IMR-90 (cell line): ENCODE measurements at regions not wholly inside any gene's neighbourhood (a gene's known extent, or its start where the extent isn't known, plus 50 kb on each side); places are given as distances from the start of the nearest gene placed in this dataset.

ENCODE experiments used
- ATAC-seq: fragments of 200-7000 bp; cut with Tn5 transposase; 2 replicates; pipeline ENCODE4 v1.9.1; 2020; ENCODE audit warnings: low read depth, mild to moderate bottlenecking, moderate library complexity
- BruUV-seq: library from RNA; stranded (reverse); fragments of 400-500 nt; replicated peaks from 2 replicates; lab custom pipeline; 2021; lab: Mats Ljungman, UMichigan
- CTCF ChIA-PET: fragments of 300-600 bp; formaldehyde crosslinking; extraction: SDS; loops from one replicate; lab custom pipeline; 2021; ENCODE audit warnings: antibody characterized with exemption; lab: Yijun Ruan, JAX
- POLR2A ChIA-PET: fragments of 300-600 bp; sonication (Branson Sonifier 250); formaldehyde crosslinking; loops from one replicate; lab custom pipeline; 2022; ENCODE audit warnings: antibody characterized with exemption; ENCODE audit not compliant: unreplicated experiment; lab: Charles Lee
- DNase-seq: peaks from one replicate; pipeline ENCODE4 v3.0.0; 2013
- H2AFZ ChIP-seq: replicated peaks from 2 replicates; pipeline ENCODE3; 2013; ENCODE audit warnings: low read length, mild to moderate bottlenecking; ENCODE audit not compliant: poor library complexity
- H2AK5ac ChIP-seq: 2 replicates; pipeline ENCODE4 v1.6.1; 2013; ENCODE audit warnings: low read depth, low read length, inconsistent platforms
- H2AK9ac ChIP-seq: replicated peaks from 2 replicates; pipeline ENCODE3; 2013; ENCODE audit warnings: mild to moderate bottlenecking, low read depth, low read length, moderate library complexity; ENCODE audit not compliant: poor library complexity
- H2BK120ac ChIP-seq: 2 replicates; pipeline ENCODE4 v1.6.1; 2013; ENCODE audit warnings: low read depth, low read length, inconsistent platforms
- H2BK15ac ChIP-seq: 3 replicates; pipeline ENCODE4 v1.6.1; 2013; ENCODE audit warnings: low read depth, low read length, inconsistent platforms
- H2BK20ac ChIP-seq: 2 replicates; pipeline ENCODE4 v1.6.1; 2013; ENCODE audit warnings: low read depth, mild to moderate bottlenecking, inconsistent platforms, low read length, moderate library complexity
- H2BK5ac ChIP-seq: 2 replicates; pipeline ENCODE4 v1.6.1; 2013; ENCODE audit warnings: mild to moderate bottlenecking, low read depth, low read length, inconsistent platforms; ENCODE audit not compliant: poor library complexity, severe bottlenecking
- H3K14ac ChIP-seq: replicated peaks from 2 replicates; pipeline ENCODE4 v1.6.1; 2013; ENCODE audit warnings: low read depth, low read length, inconsistent platforms
- H3K18ac ChIP-seq: 2 replicates; pipeline ENCODE4 v1.6.1; 2013; ENCODE audit warnings: low read depth, low read length, control low read depth
- H3K23ac ChIP-seq: 2 replicates; pipeline ENCODE4 v1.6.1; 2013; ENCODE audit warnings: low read depth, low read length, inconsistent platforms
- H3K27ac ChIP-seq: 2 replicates; pipeline ENCODE4 v1.5.1; 2013; ENCODE audit warnings: mild to moderate bottlenecking, control low read depth, low read length; ENCODE audit not compliant: insufficient read depth
- H3K27me3 ChIP-seq: 2 replicates; pipeline ENCODE4 v1.6.1; 2013; ENCODE audit warnings: low read length; ENCODE audit not compliant: control insufficient read depth, insufficient read depth
- H3K36me3 ChIP-seq: 2 replicates; pipeline ENCODE4 v1.6.1; 2013; ENCODE audit warnings: low read length, mixed read lengths; ENCODE audit not compliant: control insufficient read depth, insufficient read depth
- H3K4ac ChIP-seq: 2 replicates; pipeline ENCODE4 v1.6.1; 2013; ENCODE audit warnings: low read depth, low read length, inconsistent platforms
- H3K4me1 ChIP-seq: 2 replicates; pipeline ENCODE4 v1.6.1; 2013; ENCODE audit warnings: low read length, mixed read lengths; ENCODE audit not compliant: control insufficient read depth, insufficient read depth
- H3K4me2 ChIP-seq: 2 replicates; pipeline ENCODE4 v1.6.1; 2013; ENCODE audit warnings: low read depth, mild to moderate bottlenecking, control low read depth, low read length, moderate library complexity
- H3K4me3 ChIP-seq: 2 replicates; pipeline ENCODE4 v1.5.1; 2013; ENCODE audit warnings: low read depth, mild to moderate bottlenecking, control low read depth, low read length, moderate library complexity; ENCODE audit not compliant: insufficient read depth
- H3K56ac ChIP-seq: 2 replicates; pipeline ENCODE4 v1.6.1; 2013; ENCODE audit warnings: low read length, inconsistent platforms; ENCODE audit not compliant: insufficient read depth; ENCODE audit errors: extremely low read depth
- H3K79me1 ChIP-seq, 2 experiments: 2 replicates each; pipeline ENCODE4 v1.6.1; 2013; ENCODE audit warnings: low read length in 2 of 2, inconsistent platforms in 1 of 2, low read depth in 1 of 2
- H3K9ac ChIP-seq: 2 replicates; pipeline ENCODE4 v1.6.1; 2013; ENCODE audit warnings: low read depth, low read length, control low read depth
- H3K9me1 ChIP-seq: 2 replicates; pipeline ENCODE4 v1.6.1; 2013; ENCODE audit warnings: low read length, inconsistent platforms; ENCODE audit not compliant: insufficient read depth
- H3K9me3 ChIP-seq: 2 replicates; pipeline ENCODE4 v1.6.1; 2013; ENCODE audit warnings: low read length; ENCODE audit not compliant: control insufficient read depth, insufficient read depth
- H4K20me1 ChIP-seq: 2 replicates; pipeline ENCODE4 v1.6.1; 2013; ENCODE audit warnings: low read length, inconsistent platforms; ENCODE audit not compliant: insufficient read depth
- H4K5ac ChIP-seq: 2 replicates; pipeline ENCODE4 v1.6.1; 2013; ENCODE audit warnings: mild to moderate bottlenecking, low read depth, low read length, control low read depth
- H4K8ac ChIP-seq, 2 experiments: 2 replicates each; pipeline ENCODE4 v1.6.1; 2013; ENCODE audit warnings: low read depth in 2 of 2, low read length in 2 of 2, control low read depth in 1 of 2, inconsistent platforms in 1 of 2
- H4K91ac ChIP-seq: 2 replicates; pipeline ENCODE4 v1.6.1; 2013; ENCODE audit warnings: low read depth, low read length, inconsistent platforms; ENCODE audit not compliant: insufficient read depth
- BHLHE40 ChIP-seq: fragments of 150-350 bp; IDR thresholded peaks from 2 replicates; pipeline ENCODE4 v1.6.1; 2016; ENCODE audit warnings: mild to moderate bottlenecking, low read depth, low read length
- CEBPB ChIP-seq: IDR thresholded peaks from 2 replicates; pipeline ENCODE4 v1.6.1; 2012; ENCODE audit warnings: low read depth, low read length, improper control_type of control experiment
- CHD1 ChIP-seq: IDR thresholded peaks from 2 replicates; pipeline ENCODE4 v1.6.1; 2012; ENCODE audit warnings: low read depth, low read length, improper control_type of control experiment
- CTCF ChIP-seq: conservative IDR thresholded peaks from 2 replicates; pipeline ENCODE4 v1.5.1; 2012; ENCODE audit warnings: mild to moderate bottlenecking, low read depth, low read length, improper control_type of control experiment
- ELK1 ChIP-seq: fragments of 150-350 bp; IDR thresholded peaks from 2 replicates; pipeline ENCODE4 v1.6.1; 2016; ENCODE audit warnings: low read depth, mild to moderate bottlenecking, low read length, moderate library complexity, borderline replicate concordance
- FOS ChIP-seq: fragments of 150-350 bp; IDR thresholded peaks from 2 replicates; pipeline ENCODE4 v1.6.1; 2016; ENCODE audit warnings: low read depth, low read length
- MAFK ChIP-seq: IDR thresholded peaks from 2 replicates; pipeline ENCODE4 v1.6.1; 2012; ENCODE audit warnings: low read depth, low read length, improper control_type of control experiment
- MAZ ChIP-seq: IDR thresholded peaks from 2 replicates; pipeline ENCODE4 v1.6.1; 2012; ENCODE audit warnings: low read depth, mild to moderate bottlenecking, low read length, improper control_type of control experiment, moderate library complexity, borderline replicate concordance
- MXI1 ChIP-seq: IDR thresholded peaks from 2 replicates; pipeline ENCODE4 v1.6.1; 2012; ENCODE audit warnings: low read depth, mild to moderate bottlenecking, low read length, moderate library complexity, borderline replicate concordance
- NFE2L2 ChIP-seq: fragments of 150-350 bp; IDR thresholded peaks from 2 replicates; pipeline ENCODE4 v1.6.1; 2016; ENCODE audit warnings: low read depth, mild to moderate bottlenecking, low read length
- POLR2A ChIP-seq: IDR thresholded peaks from 2 replicates; pipeline ENCODE4 v1.6.1; 2012; ENCODE audit warnings: mild to moderate bottlenecking, low read depth, low read length
- RAD21 ChIP-seq: IDR thresholded peaks from 2 replicates; pipeline ENCODE4 v1.6.1; 2012; ENCODE audit warnings: low read length, improper control_type of control experiment
- RCOR1 ChIP-seq: IDR thresholded peaks from 2 replicates; pipeline ENCODE4 v1.6.1; 2012; ENCODE audit warnings: mild to moderate bottlenecking, low read length, improper control_type of control experiment; ENCODE audit not compliant: insufficient replicate concordance
- RFX5 ChIP-seq: IDR thresholded peaks from 2 replicates; pipeline ENCODE4 v1.8.0; 2012; ENCODE audit warnings: low read depth, mild to moderate bottlenecking, low read length, moderate library complexity
- SMC3 ChIP-seq: fragments of 150-350 bp; IDR thresholded peaks from 2 replicates; pipeline ENCODE4 v1.6.1; 2016; ENCODE audit warnings: low read depth, mild to moderate bottlenecking, antibody characterized with exemption, low read length, moderate library complexity
- USF2 ChIP-seq: fragments of 150-350 bp; IDR thresholded peaks from 2 replicates; pipeline ENCODE4 v1.6.1; 2017; ENCODE audit warnings: mild to moderate bottlenecking, antibody characterized with exemption, low read length, low read depth
- WGBS, 2 experiments: methylation state at CpG; one replicate each; pipeline versions ENCODE4 v1.1.5 to v1.1.7; 2013; ENCODE audit warnings: missing lambda C conversion rate in 2 of 2; ENCODE audit not compliant: insufficient read length in 1 of 2; ENCODE audit errors: extremely low coverage in 2 of 2; 5-methylcytosine and 5-hydroxymethylcytosine counted together
- dilution Hi-C: fragments of 300-500 bp; cut with HindIII; formaldehyde crosslinking; loops from one replicate; pipeline ENCODE4 v1.14.3; 2018; ENCODE audit warnings: low sequenced_read_pairs; ENCODE audit not compliant: unreplicated experiment
- in situ Hi-C: fragments of 300-500 bp; cut with MboI; formaldehyde crosslinking; loops from 3 replicates; pipeline ENCODE4 v1.14.3; 2019; ENCODE audit warnings: low sequenced_read_pairs, inconsistent platforms, mixed read lengths
- intact Hi-C: fragments of 100-400 bp; cut with micrococcal nuclease; formaldehyde crosslinking; loops from 2 replicates; pipeline ENCODE4 v1.10.0; 2022

DNA sequence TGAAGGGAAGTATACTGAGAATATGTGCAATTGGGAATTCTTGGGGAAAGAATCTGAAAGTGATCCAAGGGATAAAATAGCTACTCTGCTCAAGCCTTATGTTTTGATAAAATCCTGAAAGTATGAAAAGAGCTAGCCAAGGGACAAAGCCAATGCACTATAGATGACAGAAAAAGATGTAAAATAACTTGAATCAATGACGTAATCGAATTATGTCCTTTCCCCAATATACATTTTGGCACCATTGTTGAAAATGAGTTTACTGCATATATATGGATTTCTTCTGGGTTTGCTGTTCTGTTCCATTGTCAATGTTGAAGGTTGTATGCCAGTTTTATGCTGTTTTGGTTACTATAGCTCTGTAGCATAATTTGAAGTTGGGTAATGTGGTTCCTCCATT lies 407.3 kb downstream of the DCAF12L2 start:
- no peak overlapping the region for H2BK20ac ChIP-seq
- BruUV-seq = no TSS peak
- H3K27ac ChIP-seq = no peak overlapping the region
- H3K79me1 ChIP-seq = no peaks in the 10 kb centered on the region
- H3K9ac ChIP-seq = no peak overlapping the region
- H2AK5ac ChIP-seq = no peak overlapping the region
- intact Hi-C loops (no loop called here), in situ Hi-C loops (no loop called here), dilution Hi-C loops (no loop called here)
- no peak overlapping the region for H3K23ac ChIP-seq
- H4K8ac ChIP-seq = no peak overlapping the region
- H4K91ac ChIP-seq = no peak overlapping the region
- H3K9me3 ChIP-seq = no peaks in the 10 kb centered on the region
- no peak overlapping the region for H3K18ac ChIP-seq
- TF ChIP-seq SMC3 (no peak), BHLHE40 (no peak), RAD21 (no peak), ELK1 (no peak), CEBPB (no peak), CHD1 (no peak), USF2 (no peak), FOS (no peak), CTCF (no peak), RFX5 (no peak), RCOR1 (no peak), POLR2A (no peak), MXI1 (no peak), MAFK (no peak), MAZ (no peak), NFE2L2 (no peak)
- H3K4me1 ChIP-seq = no peaks in the 10 kb centered on the region
- H3K56ac ChIP-seq = no peak overlapping the region
- DNase-seq = no peak
- no peak overlapping the region for H2BK15ac ChIP-seq
- H3K4me3 ChIP-seq = no peak overlapping the region
- H3K4ac ChIP-seq = no peak overlapping the region
- no peak for ATAC-seq
- no peak overlapping the region for H2BK5ac ChIP-seq
- ChIA-PET CTCF (no interaction called here), POLR2A (no interaction called here)
- H3K27me3 ChIP-seq = no peaks in the 10 kb centered on the region
- no peaks in the 10 kb centered on the region for H3K9me1 ChIP-seq
- no peak overlapping the region for H3K4me2 ChIP-seq
- no peaks in the 10 kb centered on the region for H3K36me3 ChIP-seq
- H2AFZ ChIP-seq = no peak overlapping the region
- no peak overlapping the region for H2AK9ac ChIP-seq
- H4K20me1 ChIP-seq = no peaks in the 10 kb centered on the region
- H2BK120ac ChIP-seq = no peak overlapping the region
- H4K5ac ChIP-seq = no peak overlapping the region
- no peak overlapping the region for H3K14ac ChIP-seq
- WGBS, 2 experiments = no CpG with 5 or more reads among the region's 2 CpGs
